ENCODE measurements at regions not wholly inside any gene's neighbourhood (a gene's known extent, or its start where the extent isn't known, plus 50 kb on each side); places are given as distances from the start of the nearest gene placed in this dataset.
A peak's percentile ranks its signal among the peaks of the same experiment; 100 is the strongest.
"Not testable (repeated sequence)": the region's sequence is repeated elsewhere in the genome, so short reads cannot be mapped to it uniquely, and the experiment has no call there.

- DNase-seq: no peak
These were observed 1110.5 kb downstream of the TBC1D22A start for GRCh38 chr22:47872761-47873535.

- DNase-seq: no peak
These were observed 1103.2 kb downstream of the TBC1D22A start for GRCh38 chr22:47865626-47866025.

GRCh38 chr22:47862394-47862793, 1099.9 kb downstream of the TBC1D22A start:
- DNase-seq: no peak

GRCh38 chr22:47860907-47861306, 1098.5 kb downstream of the TBC1D22A start:
- DNase-seq: not testable (repeated sequence)

- no peak for DNase-seq
These were observed 1097.6 kb downstream of the TBC1D22A start for GRCh38 chr22:47859881-47860525.

- DNase-seq: no peak
These were observed 1096.4 kb downstream of the TBC1D22A start for GRCh38 chr22:47858773-47859306.

GRCh38 chr22:47854680-47855079, 1092.2 kb downstream of the TBC1D22A start:
- no peak for DNase-seq

- DNase-seq: no peak
These were observed 1091.8 kb downstream of the TBC1D22A start for GRCh38 chr22:47854251-47854650.

- DNase-seq: no peak
These were observed 1091.3 kb downstream of the TBC1D22A start for GRCh38 chr22:47853750-47854149.

GRCh38 chr22:47851586-47851985, 1089.1 kb downstream of the TBC1D22A start:
- DNase-seq: no peak

GRCh38 chr22:47850644-47851151, 1088.2 kb downstream of the TBC1D22A start:
- DNase-seq: no peak

- no peak for DNase-seq
These were observed 1087.1 kb downstream of the TBC1D22A start for GRCh38 chr22:47849576-47849975.

- no peak for DNase-seq
These were observed 1085.9 kb downstream of the TBC1D22A start for GRCh38 chr22:47848184-47848920.

GRCh38 chr22:47847131-47847890, 1084.9 kb downstream of the TBC1D22A start:
- no peak for DNase-seq

GRCh38 chr22:47846206-47846605, 1083.8 kb downstream of the TBC1D22A start:
- no peak for DNase-seq

- DNase-seq: no peak
These were observed 1079.7 kb downstream of the TBC1D22A start for GRCh38 chr22:47842119-47842518.

GRCh38 chr22:47841156-47841555, 1078.7 kb downstream of the TBC1D22A start:
- DNase-seq: no peak

- no peak for DNase-seq
These were observed 1077.3 kb downstream of the TBC1D22A start for GRCh38 chr22:47839595-47840227.

GRCh38 chr22:47837703-47838102, 1075.3 kb downstream of the TBC1D22A start:
- DNase-seq: peak; percentile 3

- no peak for DNase-seq
These were observed 1074.5 kb downstream of the TBC1D22A start for GRCh38 chr22:47836957-47837356.

GRCh38 chr22:47835726-47836125, 1073.3 kb downstream of the TBC1D22A start:
- DNase-seq: no peak

- no peak for DNase-seq
These were observed 1063.6 kb downstream of the TBC1D22A start for GRCh38 chr22:47826016-47826415.
